ENCODE measurements at regions not wholly inside any gene's neighbourhood (a gene's known extent, or its start where the extent isn't known, plus 50 kb on each side); places are given as distances from the start of the nearest gene placed in this dataset.

GRCh38 chr3:35946854-35947515 is 307.7 kb downstream of the ARPP21 start:
- DNase-seq (ENCODE audit: low read depth in 2 of 2) = no peak

- DNase-seq (ENCODE audit: low read depth in 2 of 2) = no peak
These were observed 310.7 kb downstream of the ARPP21 start for GRCh38 chr3:35950021-35950420.

DNA sequence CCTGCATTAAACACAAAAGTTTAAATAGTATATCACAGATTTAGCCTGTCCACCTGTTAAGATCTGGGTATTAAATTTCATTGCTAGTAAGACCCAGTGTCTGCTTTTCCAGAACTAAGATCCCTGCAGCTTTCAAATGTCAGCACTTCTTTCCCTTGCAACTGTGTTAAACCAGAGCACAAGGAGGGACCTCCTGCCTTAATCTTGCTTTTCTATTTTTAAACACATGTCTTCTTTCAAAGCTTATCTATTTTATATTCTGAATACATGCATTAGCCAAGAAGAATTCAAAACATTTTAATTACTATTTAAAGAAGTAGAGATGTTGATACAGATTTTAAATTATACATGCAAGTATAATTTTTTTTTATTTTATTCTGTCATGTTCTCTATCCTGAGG is 315.1 kb downstream of the ARPP21 start:
- DNase-seq (ENCODE audit: low read depth in 2 of 2) = no peak

DNA sequence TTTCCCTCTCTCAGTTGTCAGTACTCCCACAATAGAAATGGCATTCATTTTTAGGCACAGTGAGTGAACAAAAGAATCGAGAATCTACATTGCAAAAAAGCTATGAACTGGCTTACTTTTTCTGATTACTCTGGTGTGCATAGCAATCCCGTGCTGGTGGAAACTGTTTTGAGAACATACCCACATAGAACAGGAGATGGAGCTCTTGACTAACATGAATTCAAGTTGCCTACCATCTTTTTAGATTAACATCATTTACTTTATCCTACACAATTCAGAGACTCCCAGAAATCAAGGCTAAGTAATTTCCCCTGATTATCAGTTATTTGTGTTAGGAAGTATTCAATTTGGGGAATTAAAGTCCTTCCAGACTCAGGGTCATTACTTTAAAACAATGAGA is 326.6 kb downstream of the ARPP21 start:
- no peak for DNase-seq (ENCODE audit: low read depth in 2 of 2)

- DNase-seq (ENCODE audit: low read depth in 2 of 2) = no peak
These were observed 327.5 kb downstream of the ARPP21 start for GRCh38 chr3:35966629-35967464.

- DNase-seq (ENCODE audit: low read depth in 2 of 2) = no peak
These were observed 328.8 kb downstream of the ARPP21 start for GRCh38 chr3:35968043-35968622.

GRCh38 chr3:35969406-35969805 is 330.1 kb downstream of the ARPP21 start:
- no peak for DNase-seq (ENCODE audit: low read depth in 2 of 2)

DNA sequence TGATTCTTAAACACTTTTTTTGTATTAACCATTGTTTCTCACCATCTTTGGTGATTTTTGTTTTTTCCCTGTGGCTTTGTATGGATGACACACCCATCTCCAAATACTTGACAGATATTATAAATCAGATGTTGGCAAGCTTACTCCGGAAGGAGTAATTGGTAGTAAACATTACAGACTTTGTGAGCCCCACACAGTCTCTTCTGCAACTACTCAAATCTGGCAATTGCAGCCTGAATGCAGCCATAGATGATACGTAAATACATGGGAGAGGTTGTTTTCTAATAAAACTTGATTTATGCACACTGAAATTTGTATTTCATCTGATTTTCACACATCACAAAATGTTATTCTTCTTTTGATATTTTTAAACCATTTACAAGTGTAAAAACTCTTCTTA is 331.5 kb downstream of the ARPP21 start:
- DNase-seq (ENCODE audit: low read depth in 2 of 2) = no peak

GRCh38 chr3:35971686-35972085 is 332.4 kb downstream of the ARPP21 start:
- no peak for DNase-seq (ENCODE audit: low read depth in 2 of 2)

DNA sequence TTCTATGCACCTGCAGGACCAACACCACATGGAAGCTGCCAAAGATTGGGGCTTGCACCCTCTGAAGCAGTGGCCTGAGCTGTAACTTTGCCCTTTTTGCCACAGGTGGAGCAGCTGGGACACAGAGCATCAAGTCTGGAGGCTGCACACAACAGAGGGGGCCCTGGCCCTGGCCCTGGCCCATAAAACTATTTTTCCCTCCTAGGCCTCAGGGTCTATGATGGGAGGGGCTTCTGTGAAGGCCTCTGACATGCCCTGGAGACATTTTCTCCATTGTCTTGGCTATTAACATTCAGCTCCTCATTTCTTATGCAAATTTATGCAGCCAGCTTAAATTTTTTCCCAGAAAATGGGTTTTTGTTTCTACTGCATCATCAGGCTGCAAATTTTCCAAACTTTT is 335.5 kb downstream of the ARPP21 start:
- no peak for DNase-seq (ENCODE audit: low read depth in 2 of 2)

- no peak for DNase-seq (ENCODE audit: low read depth in 2 of 2)
These were observed 346.8 kb downstream of the ARPP21 start for GRCh38 chr3:35986161-35986560.

DNA sequence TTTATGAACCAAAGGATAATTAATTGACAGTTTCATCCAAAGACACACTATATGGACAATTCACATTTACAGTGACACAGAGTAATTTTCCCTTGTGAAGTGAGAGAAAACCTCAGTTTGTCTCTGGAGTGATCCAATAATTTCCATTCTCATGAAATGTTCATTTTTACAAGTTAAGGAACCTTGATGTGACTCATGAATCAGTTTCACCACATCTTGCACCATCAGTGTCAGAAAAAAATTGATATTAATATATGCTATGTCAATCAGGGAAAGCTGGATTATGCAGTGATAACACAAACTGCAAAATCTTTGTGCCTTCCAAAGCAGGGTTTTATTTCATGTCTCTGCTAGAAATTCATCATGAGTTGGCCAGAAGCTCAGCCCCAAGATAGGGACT is 348.1 kb downstream of the ARPP21 start:
- DNase-seq (ENCODE audit: low read depth in 2 of 2) = no peak

DNA sequence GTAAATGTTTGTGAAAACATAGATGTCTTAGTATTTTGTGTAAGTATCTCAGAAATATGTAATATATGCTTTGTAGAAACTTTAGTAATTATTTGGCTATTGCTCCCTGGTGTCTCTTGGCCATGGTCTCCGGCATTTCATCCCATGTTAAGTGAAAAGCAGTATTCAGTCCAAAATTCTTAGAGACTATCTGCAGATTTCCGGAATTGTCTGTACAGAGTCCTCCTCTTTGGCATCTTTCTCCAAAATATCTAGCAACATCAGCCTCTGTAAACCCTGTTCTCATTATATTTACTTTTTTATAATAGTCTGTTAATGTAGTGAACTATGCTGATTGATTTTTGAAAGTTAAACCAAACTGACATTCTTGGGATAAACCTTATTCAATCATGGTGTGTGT is 352.7 kb downstream of the ARPP21 start:
- no peak for DNase-seq (ENCODE audit: low read depth in 2 of 2)

- DNase-seq (ENCODE audit: low read depth in 2 of 2) = no peak
These were observed 368.5 kb upstream of the STAC start for GRCh38 chr3:36011791-36012190.

GRCh38 chr3:36013425-36013824 is 366.9 kb upstream of the STAC start:
- DNase-seq (ENCODE audit: low read depth in 2 of 2) = no peak

DNA sequence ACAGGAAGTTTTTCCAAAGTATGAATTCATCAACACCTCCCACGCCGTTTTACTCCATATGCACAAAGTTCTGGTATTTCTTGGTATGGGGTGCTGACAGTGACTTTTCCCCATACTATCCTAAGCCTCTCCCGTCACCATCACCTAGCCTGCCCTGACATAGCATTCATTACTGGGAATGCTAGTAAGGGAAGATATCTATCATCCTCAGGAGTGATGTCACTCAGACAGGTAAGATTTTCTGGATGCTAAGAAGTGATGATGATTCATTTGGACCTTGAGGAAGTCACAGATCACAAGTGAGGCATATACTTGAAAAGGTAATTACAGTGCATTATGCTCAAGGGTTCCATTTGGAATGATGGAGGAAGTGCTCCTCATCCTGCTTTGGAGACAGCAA is 355.1 kb upstream of the STAC start:
- no peak for DNase-seq (ENCODE audit: low read depth in 2 of 2)

DNA sequence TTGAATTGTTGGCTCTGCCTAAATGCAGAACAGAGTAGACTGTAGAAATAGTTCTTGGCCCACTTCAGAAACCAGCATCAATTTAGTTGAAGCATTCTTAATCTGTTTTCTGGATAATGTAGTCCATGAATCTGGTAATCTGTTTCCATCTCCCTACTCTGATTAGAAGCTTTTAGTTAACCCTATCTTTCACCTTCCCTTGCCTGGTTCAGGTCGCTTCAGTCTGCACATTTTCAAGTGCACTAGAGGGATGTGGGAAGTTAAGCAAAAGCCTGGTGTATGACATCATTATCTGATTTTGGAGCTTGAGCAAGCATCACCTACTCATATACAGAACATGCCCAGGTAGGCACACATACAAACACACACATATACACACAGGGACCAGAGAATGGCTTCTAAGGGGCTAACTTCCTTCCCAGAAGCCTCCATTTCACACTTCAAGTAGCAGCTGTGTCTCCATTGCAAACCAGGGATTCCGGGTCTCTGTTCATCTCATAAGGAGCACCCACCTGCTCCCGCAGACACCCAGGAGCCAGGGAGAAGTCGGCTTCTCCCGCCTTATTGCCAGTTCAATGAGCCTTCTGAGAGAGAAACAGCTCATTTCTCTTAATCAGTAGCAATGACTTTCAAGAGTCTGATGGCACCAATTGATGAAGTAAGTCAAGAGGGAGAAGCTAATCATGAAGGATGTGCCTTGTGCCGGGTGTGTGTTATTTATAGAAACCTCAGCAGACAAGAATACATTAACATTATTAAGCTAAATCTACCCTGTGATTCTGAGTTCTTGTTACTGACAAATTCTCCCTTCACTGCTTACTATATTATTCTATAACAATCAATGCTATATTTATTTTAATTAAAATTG is 347.9 kb upstream of the STAC start:
- no peak for DNase-seq (ENCODE audit: low read depth in 2 of 2)

DNA sequence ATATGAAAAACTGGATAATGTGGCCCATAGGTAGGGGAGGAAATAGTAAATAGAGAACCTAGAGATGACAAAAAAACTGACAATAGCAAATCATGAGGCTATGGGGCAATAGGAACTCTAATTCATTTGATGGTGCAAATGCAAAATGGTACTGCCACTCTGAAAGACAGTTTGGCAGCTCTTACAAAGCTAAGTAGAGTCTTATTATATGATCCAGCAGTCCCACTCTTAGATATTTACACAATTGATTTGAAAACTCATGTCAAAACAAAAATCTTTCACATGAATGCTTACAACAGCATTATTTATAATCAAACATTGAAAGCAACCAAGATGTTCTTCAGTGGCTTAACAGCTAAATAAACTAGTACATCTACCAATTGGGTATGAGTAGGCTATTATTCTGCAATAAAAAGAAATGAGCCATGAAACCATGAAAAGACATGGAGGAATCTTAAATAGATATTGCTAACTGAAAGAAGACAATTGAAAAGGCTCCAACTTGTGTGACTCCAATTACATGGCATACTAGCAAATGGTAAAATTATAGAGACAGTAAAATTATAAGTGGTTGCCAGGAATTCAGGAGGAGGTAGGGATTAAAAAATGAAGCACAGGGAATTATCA is 321.8 kb upstream of the STAC start:
- no peak for DNase-seq (ENCODE audit: low read depth in 2 of 2)

- DNase-seq (ENCODE audit: low read depth in 2 of 2) = no peak
These were observed 319.4 kb upstream of the STAC start for GRCh38 chr3:36060950-36061349.

GRCh38 chr3:36063992-36064391 is 316.3 kb upstream of the STAC start:
- no peak for DNase-seq (ENCODE audit: low read depth in 2 of 2)

- no peak for DNase-seq (ENCODE audit: low read depth in 2 of 2)
These were observed 315.0 kb upstream of the STAC start for GRCh38 chr3:36065321-36065720.

- DNase-seq (ENCODE audit: low read depth in 2 of 2) = no peak
These were observed 304.8 kb upstream of the STAC start for GRCh38 chr3:36075491-36075890.

Measured in stimulated activated CD4-positive, alpha-beta T cell treated with anti-CD3 and anti-CD28 coated beads, Interleukin-4, amount 100 ng/mL, for 48 hours (primary cell).